EH (cell line): ENCODE measurements at regions not wholly inside any gene's neighbourhood (a gene's known extent, or its start where the extent isn't known, plus 50 kb on each side); places are given as distances from the start of the nearest gene placed in this dataset.

Experiments used
- DNase-seq: peaks from one replicate; pipeline ENCODE4 v3.0.0-alpha.2; 2015; ENCODE audit warnings: low read depth

DNA sequence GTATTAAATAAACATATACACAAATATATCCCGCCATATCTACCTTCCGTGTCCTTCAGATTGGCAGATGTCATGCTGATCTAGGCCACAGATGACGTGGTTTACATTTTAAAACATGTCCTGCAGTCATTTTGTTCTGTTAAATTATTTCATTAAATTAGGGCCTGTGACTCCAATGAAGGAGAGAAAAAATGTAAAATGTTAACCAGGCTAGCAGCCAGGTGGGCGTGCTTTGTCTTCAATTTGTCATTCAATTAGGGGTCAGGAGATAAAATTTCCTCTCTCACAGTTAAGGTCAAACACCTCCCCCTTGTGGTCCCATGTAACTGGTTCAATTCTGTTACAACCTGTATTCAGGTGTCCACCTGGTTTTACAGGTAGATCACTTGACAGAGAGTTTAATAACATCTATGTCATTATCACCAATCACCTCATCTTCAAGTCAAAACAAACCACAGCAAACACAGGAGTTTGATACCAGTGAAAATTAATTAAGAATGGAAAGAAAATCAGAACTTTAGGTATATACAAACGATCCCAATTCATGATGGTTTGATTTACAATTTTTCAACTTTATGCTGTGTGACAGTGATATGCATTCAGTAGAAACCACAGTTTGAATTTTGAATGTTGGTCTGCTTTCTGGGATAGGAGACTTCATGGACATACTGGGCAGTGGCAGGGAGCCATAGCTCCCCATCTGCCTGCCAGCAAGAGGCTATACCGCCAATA is 339.4 kb downstream of the CMPK2 start:
- DNase-seq = no peak

DNA sequence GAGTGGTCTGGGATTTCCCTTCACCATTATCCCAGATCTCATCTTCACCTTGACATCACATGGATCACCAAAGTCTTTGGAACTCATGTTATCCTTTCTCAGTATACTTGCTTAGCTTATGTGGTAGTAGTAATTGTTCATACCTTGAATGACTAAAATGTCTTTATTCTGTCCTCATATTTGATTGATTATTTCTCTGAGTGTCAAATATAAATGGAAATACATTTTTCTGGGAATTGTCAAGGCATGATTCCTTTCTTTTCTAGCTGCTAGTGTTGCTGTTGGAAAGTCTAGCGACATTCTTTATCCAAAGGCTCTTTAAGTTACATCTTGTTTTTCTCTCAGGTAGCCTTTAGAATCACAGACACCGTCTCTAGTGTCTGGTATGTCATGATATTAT is 334.4 kb downstream of the CMPK2 start:
- no peak for DNase-seq

DNA sequence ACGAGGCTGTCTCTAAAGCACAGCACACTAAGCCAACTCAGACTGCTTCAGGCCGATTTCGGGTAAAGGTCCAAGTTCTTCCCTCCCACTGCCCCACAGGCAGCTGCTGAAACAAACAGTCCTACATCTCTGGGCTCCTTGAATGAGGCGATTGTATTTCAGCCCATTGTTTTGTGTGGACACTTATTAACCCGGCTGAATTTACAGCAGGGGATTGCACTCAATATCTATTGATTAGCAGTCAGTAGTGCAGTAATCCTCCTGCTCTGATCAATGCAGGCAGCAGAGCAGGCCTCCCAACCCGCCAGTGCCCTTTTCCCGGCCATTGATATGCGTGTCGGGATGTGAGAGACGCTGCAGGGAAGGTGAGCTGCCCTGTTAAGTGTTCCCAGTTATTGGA is 330.1 kb downstream of the CMPK2 start:
- DNase-seq = no peak

DNA sequence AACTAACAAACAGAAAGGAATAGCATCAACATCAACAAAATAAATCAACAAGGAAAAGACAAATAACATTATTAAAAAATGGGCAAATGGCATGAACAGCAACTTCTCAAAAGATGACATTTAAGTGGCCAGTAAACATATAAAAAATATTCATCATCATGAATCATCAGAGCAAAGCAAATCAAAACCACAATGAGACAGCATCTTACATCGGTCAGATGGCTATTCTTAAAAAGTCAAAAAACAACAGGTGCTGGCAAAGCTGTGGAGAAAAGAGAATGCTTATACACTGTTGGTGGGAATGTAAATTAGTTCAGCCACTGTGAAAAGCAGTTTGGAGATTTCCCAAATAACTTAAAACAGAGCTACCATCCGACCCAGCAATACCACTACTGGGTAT is 327.1 kb downstream of the CMPK2 start:
- peak; percentile 3 for DNase-seq

DNA sequence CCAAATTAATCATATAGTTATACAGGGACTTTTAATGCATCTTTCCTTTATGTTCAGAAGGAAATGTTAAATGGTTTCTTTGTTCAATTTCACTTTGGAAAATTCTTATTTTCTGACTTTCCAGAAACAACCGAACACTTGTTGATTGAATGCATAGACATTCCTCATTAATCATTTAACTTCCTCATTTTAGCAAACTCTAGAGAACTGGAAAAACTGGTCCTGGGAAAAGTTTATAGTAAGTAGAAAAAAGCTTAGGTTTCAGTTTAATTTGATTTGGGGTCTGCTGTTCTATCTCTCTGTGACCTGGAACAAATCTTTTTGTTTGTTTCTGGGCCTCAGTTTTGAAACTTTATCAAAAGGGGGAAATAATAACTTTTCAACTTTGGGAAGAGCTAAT is 320.4 kb downstream of the CMPK2 start:
- no peak for DNase-seq

DNA sequence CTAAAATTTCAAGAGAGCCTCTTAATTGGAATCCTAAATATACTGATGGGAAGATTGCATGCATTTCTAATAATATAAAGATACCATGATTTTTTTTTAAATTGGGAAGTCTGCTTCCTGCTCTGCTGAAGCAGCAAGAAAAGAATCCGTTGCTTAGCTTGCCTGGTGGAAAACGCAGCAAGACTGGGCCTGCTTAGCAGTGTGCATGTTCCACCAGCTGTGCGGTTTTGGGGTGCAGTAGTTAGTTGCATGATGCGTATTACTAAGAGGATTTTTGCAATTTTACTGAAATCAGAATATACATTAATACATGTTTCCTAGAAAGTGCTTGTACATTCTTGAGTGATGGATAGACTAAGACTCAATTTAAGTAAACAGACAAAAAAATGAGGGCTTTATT is 319.9 kb downstream of the CMPK2 start:
- DNase-seq = no peak

DNA sequence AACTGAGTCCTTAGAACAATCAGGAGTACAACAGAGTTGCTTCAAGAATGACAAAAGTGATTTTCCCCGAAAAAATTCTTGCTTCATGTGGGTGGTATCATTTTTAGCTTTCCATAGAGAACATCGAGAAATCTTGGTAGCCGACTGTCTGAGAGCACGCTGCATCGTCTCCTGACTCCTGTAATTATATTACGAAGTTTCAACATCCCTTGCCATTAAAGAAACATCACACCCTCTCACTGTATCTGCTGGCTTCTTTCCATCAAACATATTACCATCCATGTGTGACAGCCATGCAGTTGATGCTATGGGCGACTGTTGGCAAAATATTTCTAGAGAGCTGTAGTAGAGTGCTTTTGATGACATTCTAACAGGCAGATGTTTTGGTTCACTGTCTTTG is 311.2 kb downstream of the CMPK2 start:
- DNase-seq = no peak

DNA sequence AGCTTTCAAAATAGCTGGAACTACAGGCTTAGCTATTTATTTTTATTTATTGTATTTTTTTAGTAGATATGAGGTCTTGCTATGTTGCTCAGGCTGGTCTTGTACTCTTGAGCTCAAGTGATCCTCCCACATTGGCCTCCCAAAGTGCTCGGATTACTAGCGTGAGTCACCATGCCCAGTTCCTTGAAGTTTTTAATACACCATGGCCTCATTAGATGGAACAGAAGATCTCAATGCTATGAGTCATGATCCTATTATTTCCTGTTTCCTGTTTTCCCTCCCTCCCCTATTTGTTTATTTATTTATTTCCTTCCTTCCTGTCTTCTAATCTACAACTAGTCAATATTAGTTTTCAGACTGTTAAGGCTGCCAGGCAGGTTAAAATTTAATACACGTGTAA is 309.0 kb downstream of the CMPK2 start:
- DNase-seq = peak; percentile 74

DNA sequence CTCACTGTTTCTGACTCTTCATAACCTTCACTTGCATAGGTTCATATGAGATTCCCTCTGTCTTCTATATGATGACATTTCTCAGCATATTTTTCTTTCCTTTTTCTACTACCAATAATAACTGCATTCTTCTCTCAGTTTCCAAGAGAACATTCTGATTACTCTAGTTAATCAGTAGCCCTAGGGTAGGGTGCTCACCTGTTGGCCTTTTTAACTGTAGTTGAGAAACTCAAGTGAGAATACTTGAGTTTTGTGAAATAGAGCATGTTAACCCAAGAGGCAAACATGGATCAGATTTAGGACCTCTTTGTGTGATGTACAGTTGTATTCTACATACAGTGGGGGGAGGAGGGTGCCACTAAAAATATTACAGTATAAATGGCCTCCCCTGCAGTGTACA is 308.0 kb downstream of the CMPK2 start:
- DNase-seq = no peak

DNA sequence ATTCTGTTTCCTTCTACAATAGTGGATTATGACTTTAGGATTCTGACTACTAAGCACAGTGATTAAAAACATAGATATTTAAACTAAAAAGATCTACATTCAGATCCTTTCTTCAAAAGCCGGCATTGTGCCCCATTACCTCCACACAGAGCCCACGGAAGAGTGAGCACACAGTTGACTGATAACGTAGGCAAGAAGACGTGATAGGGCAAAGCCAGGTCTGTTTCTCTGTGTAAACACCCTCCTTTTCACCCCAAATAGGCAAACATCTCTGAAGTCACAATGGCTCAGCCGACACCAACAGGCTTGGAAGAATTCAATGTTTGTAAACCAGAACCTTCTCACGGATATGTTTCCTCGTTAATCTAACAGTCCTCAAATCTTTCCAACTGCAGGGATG is 302.9 kb downstream of the CMPK2 start:
- DNase-seq = no peak

DNA sequence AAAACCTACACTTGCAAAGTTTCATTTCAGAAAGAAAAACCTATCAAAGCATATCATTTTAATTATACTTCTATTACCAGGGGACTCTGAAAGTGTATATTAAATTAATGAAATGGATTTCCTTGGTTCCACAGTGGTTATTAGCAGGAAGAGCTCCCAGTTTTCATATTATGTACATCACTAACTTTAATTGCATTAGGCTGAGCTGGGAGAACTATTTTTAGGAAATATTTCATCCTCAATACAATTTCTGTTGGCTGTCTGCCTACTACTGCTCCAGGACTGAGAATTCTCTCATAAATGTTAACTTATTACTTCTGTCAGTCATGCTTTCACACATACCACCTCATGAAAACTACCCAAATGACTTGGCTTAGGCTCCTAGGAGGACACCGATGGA is 301.4 kb downstream of the CMPK2 start:
- DNase-seq = peak; percentile 10

DNA sequence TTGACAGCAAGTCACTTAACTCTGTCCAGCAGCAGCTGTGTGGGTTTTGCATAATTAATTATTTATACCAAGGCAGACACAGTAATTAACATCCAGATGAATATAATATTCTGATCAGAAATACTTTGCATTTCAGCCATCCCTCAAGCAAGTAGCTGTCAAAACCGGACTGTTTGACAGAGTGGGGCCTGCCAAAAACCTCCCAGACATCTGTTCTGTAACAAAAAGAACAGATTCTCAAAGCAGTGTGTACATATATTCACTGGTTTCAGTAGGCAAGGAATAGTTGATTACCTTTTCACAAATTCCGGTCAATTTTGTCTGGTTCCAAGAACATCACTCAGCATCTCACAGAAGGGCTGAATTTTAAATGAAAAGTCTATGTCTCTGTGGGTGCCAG is 291.6 kb downstream of the CMPK2 start:
- DNase-seq = no peak

DNA sequence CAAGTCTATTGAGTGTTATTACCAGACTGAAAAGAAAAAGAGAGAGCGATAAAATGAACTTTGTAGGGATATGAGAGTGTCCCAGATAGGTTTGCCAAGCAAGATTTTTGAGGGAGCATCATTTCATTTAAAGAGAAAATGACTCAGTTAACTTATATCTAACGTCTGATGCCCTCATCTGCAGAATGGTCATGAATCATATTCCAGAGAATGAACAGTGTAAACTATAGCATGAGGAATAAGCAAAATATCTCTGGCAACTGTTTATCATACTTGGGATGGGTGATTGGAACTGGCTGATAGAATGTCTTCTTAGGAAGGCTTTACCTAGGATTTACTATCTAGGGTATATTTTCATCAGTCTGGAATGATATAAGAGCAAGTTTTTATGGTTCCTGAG is 289.4 kb downstream of the CMPK2 start:
- peak; percentile 77 for DNase-seq

DNA sequence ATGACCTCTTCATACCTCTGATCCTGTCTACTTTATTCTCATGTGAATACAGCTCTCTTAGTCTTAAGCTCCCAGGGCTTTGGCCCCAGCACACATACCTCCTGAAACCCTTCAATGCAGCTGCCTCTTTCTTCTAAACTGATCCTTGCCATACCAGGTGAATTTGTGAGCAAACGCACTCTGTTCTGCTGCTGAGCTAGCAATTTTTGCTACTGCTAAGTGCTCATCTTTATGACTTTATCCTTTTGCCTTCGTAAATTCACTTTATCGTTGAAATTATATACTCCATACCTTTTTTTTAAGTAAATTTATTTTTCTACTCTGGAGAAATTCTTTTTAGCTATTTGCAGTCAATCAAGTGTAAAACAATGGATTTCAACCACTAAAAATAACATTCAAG is 287.7 kb downstream of the CMPK2 start:
- no peak for DNase-seq

DNA sequence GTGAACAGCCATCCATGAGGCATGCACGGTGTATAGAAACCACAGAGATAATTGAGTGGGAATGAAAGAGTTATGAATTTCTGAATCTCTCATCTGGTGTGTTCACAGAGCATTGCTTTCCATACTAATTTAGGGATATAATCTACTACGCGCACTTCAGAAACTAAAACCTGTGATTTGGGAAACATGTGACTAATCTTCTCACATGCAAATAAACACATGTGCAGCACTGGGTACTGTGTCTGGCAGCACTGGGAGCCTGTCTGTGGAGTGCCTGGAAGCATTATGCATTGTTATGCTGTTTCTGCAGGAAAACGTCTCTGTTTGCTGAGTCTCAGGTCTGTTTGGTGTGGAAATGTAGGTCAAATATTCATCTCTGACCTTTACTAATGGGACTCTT is 287.3 kb downstream of the CMPK2 start:
- no peak for DNase-seq

DNA sequence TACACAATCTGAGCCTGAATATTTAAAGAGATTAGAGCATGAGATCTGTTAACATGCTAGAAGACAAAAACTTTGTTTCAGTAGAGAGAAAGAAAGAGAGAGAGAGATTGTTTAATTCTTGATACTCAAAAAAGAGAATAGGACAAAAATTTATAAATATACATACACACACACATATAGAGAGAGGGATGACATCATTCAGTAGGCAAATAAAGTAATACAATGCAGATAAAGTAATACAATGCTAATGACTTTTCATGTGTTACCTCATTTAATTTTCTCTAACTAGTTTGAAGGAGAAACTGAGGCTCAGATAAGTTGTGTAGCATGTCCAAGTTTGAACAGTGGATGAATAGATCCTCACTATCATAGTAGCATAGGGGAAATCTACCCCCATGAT is 286.4 kb downstream of the CMPK2 start:
- DNase-seq = no peak

DNA sequence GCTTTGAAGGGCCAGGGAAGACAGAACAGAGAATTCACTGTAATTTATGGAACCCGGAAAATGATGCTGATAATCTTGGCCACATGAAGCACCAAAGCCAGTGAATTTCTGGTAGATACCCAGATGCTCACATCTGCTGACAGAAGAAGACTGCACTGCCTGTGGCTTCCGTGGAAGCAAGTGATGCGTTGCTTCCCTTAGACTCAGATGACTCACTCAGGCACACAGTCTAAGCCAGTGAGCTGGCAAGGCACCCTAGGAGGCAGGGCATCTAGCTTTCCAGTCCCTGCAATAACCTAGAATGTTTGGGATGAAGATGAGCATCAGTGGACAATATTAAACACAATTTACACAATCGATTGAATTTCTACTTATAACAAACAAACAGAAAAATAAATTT is 284.7 kb downstream of the CMPK2 start:
- peak; percentile 76 for DNase-seq

DNA sequence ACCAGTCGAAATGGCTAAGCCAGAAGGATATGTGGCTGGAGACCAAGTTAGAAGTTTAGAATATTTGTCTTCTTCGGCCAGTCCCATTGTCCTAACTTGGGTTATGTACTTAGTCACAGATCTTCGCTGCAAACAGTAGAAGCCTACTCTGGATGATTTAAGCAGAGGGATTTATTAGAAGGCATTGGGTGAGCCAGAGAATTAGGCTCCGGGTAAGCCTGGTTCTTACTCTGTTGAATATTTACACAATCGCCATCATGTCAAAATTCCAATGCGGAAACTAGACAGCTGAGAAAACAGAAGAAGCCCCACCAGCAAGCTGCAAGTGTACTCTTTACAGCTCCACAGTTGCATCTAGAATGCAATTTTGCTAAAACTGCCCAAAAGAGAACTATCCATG is 276.6 kb downstream of the CMPK2 start:
- DNase-seq = no peak

DNA sequence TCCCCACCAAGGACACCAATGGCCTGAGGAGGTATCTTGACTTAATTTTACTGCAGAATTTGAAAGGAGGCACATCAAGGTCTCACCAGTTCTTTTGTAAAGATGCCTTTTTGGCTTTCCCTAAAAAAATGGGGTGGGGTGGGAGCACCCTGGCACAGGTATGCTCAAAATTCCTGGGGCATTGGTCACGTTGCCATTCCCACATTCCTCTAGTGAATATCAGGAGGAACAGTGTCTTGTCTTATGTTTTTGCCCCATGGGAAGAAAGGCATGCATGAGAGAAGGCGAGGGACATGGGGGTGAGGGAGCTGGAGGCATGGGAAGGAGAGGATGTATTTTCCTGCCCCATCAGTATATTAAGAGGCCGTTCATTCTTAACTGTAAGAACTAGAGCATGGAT is 275.3 kb downstream of the CMPK2 start:
- DNase-seq = no peak

DNA sequence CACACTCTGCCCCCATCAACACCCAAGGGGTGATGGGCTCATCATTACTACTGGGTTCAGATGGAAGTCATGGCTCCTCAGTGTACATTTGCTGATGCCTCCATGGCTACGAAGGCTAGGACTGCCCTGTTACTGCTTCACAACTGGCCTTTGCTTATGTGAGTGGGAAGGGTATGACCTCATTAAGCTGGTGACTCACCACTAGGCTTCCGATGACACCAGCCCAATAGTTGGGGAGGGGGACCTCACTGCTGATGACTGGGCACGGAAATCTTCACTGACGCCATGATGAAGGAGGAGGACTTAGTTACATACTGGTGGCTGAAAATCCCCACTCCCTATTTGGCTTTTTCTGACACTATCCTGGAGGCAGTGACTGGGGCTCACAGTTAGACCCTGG is 263.2 kb downstream of the CMPK2 start:
- DNase-seq = no peak

DNA sequence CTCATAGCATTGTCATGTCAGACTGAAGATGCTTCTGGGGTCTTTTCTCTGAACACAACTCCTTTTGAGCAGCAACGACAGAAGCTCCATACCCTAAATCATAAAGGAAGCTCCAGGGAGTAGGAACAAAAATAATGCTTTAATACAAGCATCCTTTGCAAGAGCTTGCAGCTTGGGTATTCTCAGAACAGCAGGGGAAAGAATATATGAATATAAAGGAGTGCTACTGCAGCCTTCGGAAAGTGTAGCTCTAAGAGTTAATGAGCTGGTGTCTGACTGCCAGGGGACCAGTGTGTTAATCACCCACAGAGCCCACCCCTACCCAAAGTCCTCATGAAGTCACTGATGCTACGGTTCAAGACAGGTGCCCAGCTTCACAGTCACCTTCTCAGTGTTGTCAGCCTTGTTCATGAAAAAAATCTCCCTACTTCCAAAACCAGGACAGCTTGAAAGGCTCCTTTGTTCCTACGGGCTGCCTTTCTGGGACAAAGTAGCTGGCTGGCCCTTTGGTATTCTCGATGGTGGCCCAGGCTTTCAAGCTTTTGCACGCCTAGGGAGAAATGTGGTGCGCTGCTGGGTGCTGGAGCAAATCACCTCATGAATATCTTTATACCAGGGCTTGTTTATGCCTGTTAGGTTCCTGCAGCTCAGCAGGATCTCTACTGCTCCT is 259.7 kb downstream of the CMPK2 start:
- DNase-seq = no peak

DNA sequence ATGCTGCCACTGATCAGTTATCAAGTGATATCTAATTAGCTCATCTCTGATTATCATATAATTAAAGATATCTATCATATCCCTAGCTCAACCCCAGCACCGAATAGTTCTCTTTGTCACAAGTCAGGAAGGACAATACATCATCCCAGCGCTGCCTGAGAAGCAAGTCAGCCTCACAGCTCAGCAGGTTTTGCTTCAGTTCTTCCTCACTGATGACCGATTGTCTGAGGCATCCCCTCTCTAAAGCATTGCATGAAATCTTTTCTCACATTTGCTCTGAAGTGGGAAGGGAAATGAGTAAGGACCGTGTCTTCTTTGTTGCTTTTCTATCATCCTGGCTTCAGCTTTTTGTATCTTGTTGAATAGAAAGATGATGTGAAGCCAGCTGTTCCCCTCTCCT is 247.9 kb downstream of the CMPK2 start:
- no peak for DNase-seq

DNA sequence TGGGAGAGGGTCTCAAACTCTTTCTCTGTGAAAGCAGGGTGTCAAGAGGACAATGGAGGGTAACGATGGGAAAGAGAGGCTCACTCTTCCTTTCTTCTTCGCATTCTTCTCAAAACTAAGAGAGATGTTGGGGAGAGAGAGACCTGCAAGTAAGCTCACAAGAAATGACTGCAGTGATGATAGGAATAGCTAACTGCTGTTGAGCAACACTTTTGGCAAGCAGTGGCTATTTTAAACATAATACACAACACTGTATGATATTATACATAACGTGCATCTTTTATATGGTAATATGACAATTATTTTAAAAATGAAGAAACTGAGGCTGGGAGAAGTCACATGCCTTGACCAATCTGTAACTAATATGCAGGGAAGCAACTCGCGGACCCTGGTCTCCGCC is 247.5 kb downstream of the CMPK2 start:
- DNase-seq = no peak

DNA sequence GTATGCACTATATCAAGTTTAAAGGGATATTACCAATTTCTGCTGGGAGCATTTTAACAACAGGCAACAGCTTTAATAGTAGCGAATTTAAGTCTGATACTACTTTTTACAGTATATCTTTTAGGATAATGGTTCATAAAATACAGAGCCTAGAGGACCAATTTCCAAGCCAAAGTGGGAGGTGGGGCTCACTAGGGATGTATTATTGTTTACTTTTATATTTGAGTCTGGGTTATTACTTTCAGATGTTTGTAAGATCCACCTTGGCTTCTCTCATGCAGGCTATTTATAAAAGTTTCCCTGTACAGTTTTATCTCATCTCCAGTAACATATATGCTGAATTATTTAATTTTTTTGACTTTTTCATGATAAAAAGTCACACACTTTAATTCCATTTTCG is 242.0 kb downstream of the CMPK2 start:
- DNase-seq = no peak
